ENCODE measurements at regions not wholly inside any gene's neighbourhood (a gene's known extent, or its start where the extent isn't known, plus 50 kb on each side); places are given as distances from the start of the nearest gene placed in this dataset.
"Not testable (repeated sequence)": the region's sequence is repeated elsewhere in the genome, so short reads cannot be mapped to it uniquely, and the experiment has no call there.

GRCh38 chr6:66179361-66179760 is 472.3 kb upstream of the EYS start:
- in situ Hi-C loops (cut with HindIII; ENCODE audit: low pct_ligation_motif_present, low sequenced_read_pairs), result no loop called here
- no peak for DNase-seq
- Histone ChIP-seq H3K27me3 (replicated peaks) (no peaks in the 10 kb centered on the region), H3K4me3 (ENCODE audit: low read depth, low read length) (no peak overlapping the region), H3K36me3 (replicated peaks) (no peaks in the 10 kb centered on the region), H3K27ac (no peak overlapping the region)
- TF ChIP-seq CTCF (IDR thresholded peaks at IDR 0.05; ENCODE audit: low read depth, low read length, missing control alignments), result no peak

- Histone ChIP-seq H3K27me3 (replicated peaks) (no peaks in the 10 kb centered on the region), H3K36me3 (replicated peaks) (no peaks in the 10 kb centered on the region), H3K27ac (no peak overlapping the region), H3K4me3 (ENCODE audit: low read depth, low read length) (no peak overlapping the region)
- in situ Hi-C loops (cut with HindIII; ENCODE audit: low pct_ligation_motif_present, low sequenced_read_pairs), result no loop called here
- no peak for DNase-seq
- no peak for TF ChIP-seq CTCF (IDR thresholded peaks at IDR 0.05; ENCODE audit: low read depth, low read length, missing control alignments)
These were observed 466.6 kb upstream of the EYS start for GRCh38 chr6:66173587-66173986.

DNA sequence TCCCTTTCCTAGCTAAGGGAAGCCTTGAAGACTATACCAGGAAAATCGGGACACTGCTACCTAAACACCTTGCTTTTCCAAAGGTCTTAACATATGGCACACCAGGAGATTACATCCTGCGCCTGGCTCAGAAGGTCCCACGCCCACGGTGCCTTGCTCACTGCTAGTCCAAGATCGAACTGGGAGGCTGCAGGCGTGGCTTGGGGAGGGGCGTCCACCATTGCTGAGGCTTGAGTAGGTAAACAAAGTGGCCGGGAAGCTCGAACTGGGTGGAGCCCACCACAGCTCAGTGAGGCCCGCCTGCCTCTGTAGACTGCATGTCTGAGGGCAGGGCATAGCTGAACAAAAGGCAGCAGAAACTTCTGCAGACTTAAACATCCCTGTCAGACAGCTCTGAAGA is 459.7 kb upstream of the EYS start:
- H3K36me3 ChIP-seq (replicated peaks); H3K4me3 ChIP-seq (ENCODE audit: low read depth, low read length); DNase-seq; H3K27me3 ChIP-seq (replicated peaks); H3K27ac ChIP-seq; in situ Hi-C loops (cut with HindIII; ENCODE audit: low pct_ligation_motif_present, low sequenced_read_pairs): not testable (repeated sequence)

GRCh38 chr6:66161546-66162108 is 454.6 kb upstream of the EYS start:
- Histone ChIP-seq H3K4me3 (ENCODE audit: low read depth, low read length) (no peak overlapping the region), H3K27ac (no peak overlapping the region), H3K27me3 (replicated peaks) (no peaks in the 10 kb centered on the region), H3K36me3 (replicated peaks) (no peaks in the 10 kb centered on the region)
- no peak for DNase-seq
- in situ Hi-C loops (cut with HindIII; ENCODE audit: low pct_ligation_motif_present, low sequenced_read_pairs), result no loop called here
- no peak for TF ChIP-seq CTCF (IDR thresholded peaks at IDR 0.05; ENCODE audit: low read depth, low read length, missing control alignments)

GRCh38 chr6:66159937-66160336 is 452.9 kb upstream of the EYS start:
- DNase-seq, result no peak
- Histone ChIP-seq H3K36me3 (replicated peaks) (no peaks in the 10 kb centered on the region), H3K27me3 (replicated peaks) (no peaks in the 10 kb centered on the region), H3K27ac (no peak overlapping the region), H3K4me3 (ENCODE audit: low read depth, low read length) (no peak overlapping the region)
- TF ChIP-seq CTCF (IDR thresholded peaks at IDR 0.05; ENCODE audit: low read depth, low read length, missing control alignments), result no peak
- in situ Hi-C loops (cut with HindIII; ENCODE audit: low pct_ligation_motif_present, low sequenced_read_pairs), result no loop called here

DNA sequence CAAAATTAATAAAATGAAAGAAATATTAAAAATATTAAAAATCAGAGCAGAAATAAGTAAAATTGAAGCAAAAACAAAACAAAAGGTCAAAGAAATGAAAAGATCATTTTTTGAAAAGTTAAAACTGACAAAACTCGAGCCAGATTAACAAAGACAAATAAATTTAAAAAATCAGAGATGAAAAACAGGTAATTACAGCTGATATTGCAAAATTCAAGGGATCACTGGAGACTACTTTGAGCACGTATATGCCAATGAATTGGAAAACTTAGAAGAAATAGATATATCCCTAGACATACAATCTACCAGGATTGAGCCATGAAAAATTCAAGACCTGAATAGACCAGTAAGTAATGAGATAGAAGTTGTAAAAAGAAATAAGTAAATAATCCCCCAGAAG is 446.2 kb upstream of the EYS start:
- in situ Hi-C loops (cut with HindIII; ENCODE audit: low pct_ligation_motif_present, low sequenced_read_pairs), result no loop called here
- no peak for TF ChIP-seq CTCF (IDR thresholded peaks at IDR 0.05; ENCODE audit: low read depth, low read length, missing control alignments)
- DNase-seq, result no peak
- H3K36me3 ChIP-seq (replicated peaks), result no peaks in the 10 kb centered on the region
- no peaks in the 10 kb centered on the region for H3K27me3 ChIP-seq (replicated peaks)
- H3K4me3 ChIP-seq (ENCODE audit: low read depth, low read length), result no peak overlapping the region
- no peak overlapping the region for H3K27ac ChIP-seq

All from brain microvascular endothelial cell (primary cell).